GM18508 (cell line): ENCODE measurements at regions not wholly inside any gene's neighbourhood (a gene's known extent, or its start where the extent isn't known, plus 50 kb on each side); places are given as distances from the start of the nearest gene placed in this dataset.
"Not testable (repeated sequence)": the region's sequence is repeated elsewhere in the genome, so short reads cannot be mapped to it uniquely, and the experiment has no call there.

Experiments used
- ATAC-seq: cut with Tn5 transposase; IDR thresholded peaks from one replicate; pipeline ENCODE4 v1.9.1; 2021; ENCODE audit warnings: moderate number of reproducible peaks; ENCODE audit not compliant: insufficient read depth, unreplicated experiment

GRCh38 chr2:61723364-61723763, 130.5 kb downstream of the FAM161A start:
- ATAC-seq, result not testable (repeated sequence)

- no peak for ATAC-seq
Measured at GRCh38 chr2:61722800-61723199, 131.1 kb downstream of the FAM161A start.

- ATAC-seq, result no peak
Measured at GRCh38 chr2:61722318-61722717, 131.5 kb downstream of the FAM161A start.

DNA sequence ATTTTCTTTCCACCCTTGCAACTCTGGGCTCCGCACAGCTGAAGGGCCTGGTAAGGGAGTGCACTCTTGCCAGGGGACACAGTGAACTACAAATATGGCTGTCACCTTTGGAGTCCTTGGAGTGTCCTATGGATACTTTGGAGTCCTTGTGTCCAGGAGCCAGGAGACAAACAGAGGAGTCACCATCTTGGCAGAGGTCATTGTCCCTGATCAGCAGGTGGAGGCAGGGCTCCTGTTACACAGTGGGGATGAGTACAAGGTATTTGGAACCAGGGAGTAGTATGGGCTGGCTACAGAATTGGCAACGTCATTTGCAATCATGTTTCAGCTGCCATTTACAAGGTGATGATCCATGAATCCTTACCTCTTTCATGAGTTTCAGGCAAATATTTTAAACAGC, 132.5 kb downstream of the FAM161A start:
- no peak for ATAC-seq

DNA sequence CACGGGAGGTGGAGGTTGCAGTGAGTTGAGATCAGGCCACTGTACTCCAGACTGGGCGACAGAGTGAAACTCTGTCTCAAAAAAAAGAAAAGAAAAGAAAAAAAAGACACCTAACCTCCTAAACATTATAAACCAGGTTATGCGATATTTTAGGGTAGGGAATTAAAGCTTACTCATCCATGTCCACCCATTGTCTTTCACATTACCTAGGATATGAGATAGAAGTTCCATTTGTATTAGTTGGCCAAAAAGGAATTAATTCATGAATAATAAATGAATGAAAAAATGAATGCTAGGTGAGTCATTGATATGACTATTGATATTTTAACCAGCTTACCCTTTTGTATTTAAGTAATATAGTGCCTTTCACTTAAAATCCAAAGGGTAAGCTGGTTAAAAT, 132.9 kb downstream of the FAM161A start:
- ATAC-seq, result no peak

DNA sequence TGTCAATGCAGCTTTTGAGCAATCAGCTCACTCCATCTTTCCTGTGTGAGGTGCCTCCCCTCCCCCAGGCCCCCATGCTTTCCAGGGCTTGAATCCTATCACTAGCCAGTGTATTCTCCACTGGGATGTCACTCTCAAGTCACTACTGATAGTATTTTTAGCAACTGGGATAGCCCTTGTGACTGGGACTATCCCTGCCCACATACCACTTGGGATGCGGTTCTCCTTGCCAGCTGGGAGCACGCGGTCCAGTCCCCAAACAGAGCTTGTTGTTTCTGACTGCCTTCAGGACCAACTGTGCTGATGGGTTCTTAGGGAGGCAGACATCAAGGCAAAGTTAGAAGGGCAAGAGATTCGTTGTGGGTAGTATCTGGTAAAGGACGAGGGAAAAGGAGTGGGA, 134.9 kb downstream of the FAM161A start:
- no peak for ATAC-seq

GRCh38 chr2:61715506-61715905, 138.4 kb downstream of the FAM161A start:
- ATAC-seq, result no peak

GRCh38 chr2:61714210-61714609, 139.7 kb downstream of the FAM161A start:
- no peak for ATAC-seq

DNA sequence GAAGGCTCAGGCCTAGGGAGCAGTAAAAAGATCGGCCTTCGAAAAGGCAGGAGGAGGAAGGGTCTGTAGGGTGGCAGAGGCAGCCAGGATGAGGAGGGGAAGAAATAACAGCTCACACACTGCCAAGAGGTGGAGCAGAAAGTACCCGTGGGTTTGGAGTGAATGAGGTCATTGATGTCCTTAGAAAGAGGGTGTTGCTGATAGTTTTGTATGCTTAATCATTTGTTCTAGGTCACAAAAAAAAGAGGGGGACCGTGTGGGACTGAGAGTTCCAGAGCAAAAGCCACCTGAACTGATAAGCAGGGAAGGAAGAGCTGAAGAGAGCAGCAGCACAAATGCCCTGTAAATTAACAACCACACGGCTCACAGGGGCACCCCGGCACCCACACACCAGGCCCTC, 140.4 kb downstream of the FAM161A start:
- no peak for ATAC-seq

GRCh38 chr2:61712060-61712459, 141.8 kb downstream of the FAM161A start:
- no peak for ATAC-seq

DNA sequence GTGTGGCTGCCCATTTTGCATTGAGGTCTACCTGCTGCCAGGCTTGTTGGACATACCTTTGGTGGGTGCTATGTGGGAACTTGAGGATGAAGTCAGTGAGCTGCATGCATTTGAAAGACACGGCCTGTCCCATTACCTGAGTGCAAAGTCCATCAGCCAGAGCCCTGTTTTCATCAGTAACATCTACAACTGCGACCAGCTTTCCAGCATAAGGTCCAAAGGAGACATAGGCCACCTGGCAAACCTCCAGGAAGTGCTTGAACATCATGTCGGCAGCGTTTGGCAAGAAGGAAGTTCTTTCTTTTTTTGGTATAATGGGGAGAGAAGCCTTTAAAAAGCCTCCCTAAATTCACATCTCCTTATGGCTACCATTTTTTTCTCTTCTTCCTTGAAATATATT, 143.1 kb downstream of the FAM161A start:
- no peak for ATAC-seq

- peak; percentile 87 for ATAC-seq
Measured at GRCh38 chr2:61707984-61708852, 145.6 kb downstream of the FAM161A start.

- no peak for ATAC-seq
Measured at GRCh38 chr2:61705625-61706024, 148.2 kb downstream of the FAM161A start.

DNA sequence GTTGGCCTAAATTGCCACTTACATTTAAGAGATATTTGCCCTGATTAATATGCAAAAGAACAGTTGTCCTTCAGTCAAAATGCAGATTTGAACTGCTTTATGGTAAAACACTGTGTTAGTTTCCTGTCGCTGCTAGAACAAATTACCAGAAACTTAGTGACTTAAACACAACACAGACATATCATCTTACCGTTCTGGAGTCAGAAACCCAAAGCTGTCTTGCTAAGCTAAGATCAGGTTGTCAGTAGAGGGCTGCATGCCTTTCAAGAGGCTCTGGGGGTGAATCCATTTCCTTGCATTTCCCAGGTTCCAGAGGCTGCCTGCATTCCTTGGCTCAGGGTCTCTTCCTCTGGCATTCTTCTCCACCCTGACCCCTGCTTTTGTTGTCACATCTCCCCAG, 149.5 kb downstream of the FAM161A start:
- no peak for ATAC-seq

GRCh38 chr2:61702088-61702467, 151.8 kb downstream of the FAM161A start:
- no peak for ATAC-seq

- ATAC-seq, result no peak
Measured at GRCh38 chr2:61700464-61700863, 153.4 kb downstream of the FAM161A start.

DNA sequence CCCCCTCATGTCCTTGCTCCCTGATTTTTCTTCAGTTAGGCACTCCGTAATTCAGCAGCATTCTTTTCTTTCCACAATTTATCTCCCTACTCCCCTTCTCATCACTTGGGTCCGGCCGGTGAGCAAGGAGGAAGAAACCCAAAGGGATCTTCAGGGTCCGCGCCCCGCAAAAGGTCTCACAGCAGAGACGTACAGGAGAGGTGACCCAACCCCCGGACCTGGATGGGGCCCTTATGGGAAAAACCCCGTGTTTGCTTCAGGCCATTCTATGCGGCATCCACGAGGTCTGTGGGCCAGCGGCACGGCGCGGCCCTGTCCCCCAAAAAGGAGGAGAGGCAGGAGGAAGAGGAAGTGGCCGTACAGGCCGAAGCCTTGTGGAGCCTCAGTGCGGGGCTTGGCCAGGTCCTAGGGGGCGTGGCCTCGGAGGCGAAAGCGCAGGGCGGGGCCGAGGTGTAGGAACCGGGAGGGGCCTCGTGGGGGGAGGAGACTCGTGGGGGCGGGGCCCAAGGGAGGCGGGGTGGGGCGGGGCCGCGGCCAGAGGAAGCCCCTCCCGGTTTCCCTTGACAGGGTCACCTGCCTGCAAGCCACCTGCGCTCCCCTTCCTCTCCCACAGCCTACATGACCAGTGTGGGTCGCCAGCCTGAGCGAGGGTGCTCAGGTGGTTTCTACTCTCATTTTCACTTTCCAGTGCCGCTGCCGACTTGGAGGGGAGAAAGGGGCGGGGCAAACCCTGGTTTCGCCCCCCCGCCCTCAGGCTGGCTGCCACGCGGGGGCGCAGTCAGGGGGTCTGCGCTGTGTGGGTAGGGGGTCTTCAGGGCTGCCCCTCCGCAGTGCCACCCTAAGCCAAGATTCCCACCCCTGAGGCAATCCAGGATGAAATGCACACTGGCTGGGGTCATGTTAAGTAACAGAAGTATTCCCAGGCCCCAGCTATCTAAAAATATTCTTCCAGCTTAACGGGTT, 156.4 kb upstream of the XPO1 start:
- ATAC-seq, result peak; percentile 88

DNA sequence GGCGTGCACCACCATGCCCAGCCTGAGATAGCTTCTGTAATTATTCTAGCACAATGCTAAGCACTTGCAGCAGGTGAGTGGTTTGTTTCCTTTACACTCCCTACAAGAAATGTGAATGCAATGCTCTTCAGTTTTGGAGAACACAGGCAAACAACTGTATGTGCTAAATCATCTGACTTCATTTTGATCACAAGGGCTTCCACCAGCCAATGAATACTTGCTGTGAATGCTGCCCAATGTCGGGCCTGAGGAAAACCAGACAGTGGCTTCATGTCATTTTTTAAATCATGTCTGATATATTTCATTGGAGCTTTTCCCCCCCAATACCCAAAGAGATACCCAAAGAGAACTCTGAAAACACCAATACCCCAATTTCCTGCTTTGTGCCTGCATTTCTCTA, 155.6 kb upstream of the XPO1 start:
- no peak for ATAC-seq

DNA sequence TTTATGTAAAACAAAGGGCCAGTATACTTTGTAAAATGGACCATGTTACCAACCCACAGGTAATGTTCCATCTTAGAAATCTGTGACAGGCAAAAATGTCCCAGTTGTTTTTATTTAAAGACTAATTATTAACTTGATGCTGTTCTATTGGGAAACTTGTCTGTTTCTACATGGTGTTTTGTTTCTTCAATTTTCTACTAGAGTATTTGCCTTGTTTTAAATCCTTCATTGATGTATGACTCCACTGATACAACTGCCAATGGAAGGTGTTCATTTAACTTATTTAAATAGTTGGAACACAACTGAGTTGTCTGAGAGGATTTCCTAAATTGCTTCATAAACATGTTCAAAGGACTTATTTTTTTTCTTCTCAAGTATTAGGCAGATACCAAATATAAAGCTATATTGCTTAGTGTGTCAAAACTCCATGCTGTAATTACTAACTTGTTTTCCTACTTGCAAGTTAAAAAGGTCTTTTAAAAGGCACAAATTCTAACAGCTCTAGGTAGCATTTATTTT, 152.0 kb upstream of the XPO1 start:
- no peak for ATAC-seq

GRCh38 chr2:61689568-61689967, 151.4 kb upstream of the XPO1 start:
- no peak for ATAC-seq
